Smooth muscle cell (in vitro differentiated cells): ENCODE measurements at regions not wholly inside any gene's neighbourhood (a gene's known extent, or its start where the extent isn't known, plus 50 kb on each side); places are given as distances from the start of the nearest gene placed in this dataset.

Experiments
- DNase-seq: peaks from one replicate; lab custom pipeline; 2025; ENCODE audit not compliant: unreplicated experiment; lab: John Stamatoyannopoulos, UW
- H2AFZ ChIP-seq: fragments of 200-600 bp; sonication (generic); 2 replicates; pipeline ENCODE4 v1.6.0; 2016; ENCODE audit warnings: antibody characterized with exemption, low read depth, mild to moderate bottlenecking
- H3F3A ChIP-seq: fragments of 200-600 bp; sonication (generic); 2 replicates; pipeline ENCODE4 v1.6.0; 2017; ENCODE audit warnings: antibody characterized with exemption, low read depth
- H3K27ac ChIP-seq: fragments of 200-600 bp; sonication (generic); 2 replicates; pipeline ENCODE4 v1.5.1; 2016; ENCODE audit warnings: low read depth, mild to moderate bottlenecking
- H3K27me3 ChIP-seq: fragments of 200-600 bp; sonication (generic); 2 replicates; pipeline ENCODE4 v1.6.1; 2016; ENCODE audit warnings: low read depth, mild to moderate bottlenecking
- H3K36me3 ChIP-seq: fragments of 200-600 bp; sonication (generic); 2 replicates; pipeline ENCODE4 v1.5.1; 2016; ENCODE audit warnings: low read depth
- H3K4me1 ChIP-seq: fragments of 200-600 bp; sonication (generic); 2 replicates; pipeline ENCODE4 v1.5.1; 2016; ENCODE audit warnings: low read depth
- H3K4me2 ChIP-seq: fragments of 200-600 bp; sonication (generic); 2 replicates; pipeline ENCODE4 v1.6.0; 2016; ENCODE audit warnings: mild to moderate bottlenecking
- H3K4me3 ChIP-seq: fragments of 200-600 bp; sonication (generic); 2 replicates; pipeline ENCODE4 v1.5.1; 2016; ENCODE audit warnings: mild to moderate bottlenecking
- H3K79me2 ChIP-seq: fragments of 200-600 bp; sonication (generic); 2 replicates; pipeline ENCODE4 v1.6.0; 2016; ENCODE audit warnings: low read depth, mild to moderate bottlenecking
- H3K9ac ChIP-seq: fragments of 200-600 bp; sonication (generic); 2 replicates; pipeline ENCODE4 v1.6.0; 2016; ENCODE audit warnings: low read depth
- H3K9me3 ChIP-seq: fragments of 200-600 bp; sonication (generic); replicated peaks from 2 replicates; pipeline ENCODE4 v1.5.1; 2016; ENCODE audit warnings: low read depth
- H4K20me1 ChIP-seq: fragments of 200-600 bp; sonication (generic); 2 replicates; pipeline ENCODE4 v1.6.0; 2016; ENCODE audit warnings: low read depth
- CTCF ChIP-seq: fragments of 200-600 bp; sonication (generic); IDR thresholded peaks from 2 replicates; pipeline ENCODE4 v1.5.1; 2017; ENCODE audit warnings: borderline replicate concordance, mild to moderate bottlenecking, antibody characterized with exemption; ENCODE audit not compliant: insufficient read depth, poor library complexity, severe bottlenecking
- WGBS: methylation state at CpG from one replicate; pipeline ENCODE4 v1.1.7; 2016; ENCODE audit warnings: low lambda C conversion rate; 5-methylcytosine and 5-hydroxymethylcytosine counted together

- H3K27ac ChIP-seq, result no peak overlapping the region
- no peaks in the 10 kb centered on the region for H3K27me3 ChIP-seq
- no peak for DNase-seq
- H3K9ac ChIP-seq, result no peak overlapping the region
- 89% methylated on average over 3 of the region's 3 CpGs for WGBS
- H3K4me2 ChIP-seq, result no peak overlapping the region
- no peak overlapping the region for H2AFZ ChIP-seq
- TF ChIP-seq CTCF, result no peak
- no peaks in the 10 kb centered on the region for H3F3A ChIP-seq
- no peaks in the 10 kb centered on the region for H4K20me1 ChIP-seq
- no peaks in the 10 kb centered on the region for H3K36me3 ChIP-seq
- no peaks in the 10 kb centered on the region for H3K9me3 ChIP-seq
- H3K4me3 ChIP-seq, result no peak overlapping the region
- no peaks in the 10 kb centered on the region for H3K4me1 ChIP-seq
- H3K79me2 ChIP-seq, result no peaks in the 10 kb centered on the region
Measured at GRCh38 chr6:114436691-114437090, 93.9 kb upstream of the HS3ST5 start.

- H3K79me2 ChIP-seq, result no peaks in the 10 kb centered on the region
- no peak overlapping the region for H3K4me2 ChIP-seq
- H3K9me3 ChIP-seq, result no peaks in the 10 kb centered on the region
- H4K20me1 ChIP-seq, result no peaks in the 10 kb centered on the region
- no peak overlapping the region for H3K4me3 ChIP-seq
- no peak overlapping the region for H3K27ac ChIP-seq
- H3K4me1 ChIP-seq, result no peaks in the 10 kb centered on the region
- no peak for TF ChIP-seq CTCF
- DNase-seq, result no peak
- no peak overlapping the region for H3K9ac ChIP-seq
- no peaks in the 10 kb centered on the region for H3K27me3 ChIP-seq
- no peaks in the 10 kb centered on the region for H3F3A ChIP-seq
- no peaks in the 10 kb centered on the region for H3K36me3 ChIP-seq
- H2AFZ ChIP-seq, result no peak overlapping the region
Measured at GRCh38 chr6:114435985-114436384, 93.2 kb upstream of the HS3ST5 start.

- Histone ChIP-seq H3K36me3 (no peaks in the 10 kb centered on the region), H3K4me1 (peaks cover 4% of the 10 kb centered on the region), H3K4me3 (no peak overlapping the region), H3K79me2 (no peaks in the 10 kb centered on the region), H2AFZ (no peak overlapping the region), H3K9me3 (no peaks in the 10 kb centered on the region), H3F3A (no peaks in the 10 kb centered on the region), H3K4me2 (no peak overlapping the region), H3K27ac (no peak overlapping the region), H4K20me1 (no peaks in the 10 kb centered on the region), H3K9ac (no peak overlapping the region), H3K27me3 (peaks cover 23% of the 10 kb centered on the region)
- TF ChIP-seq CTCF, result no peak
- DNase-seq, result no peak
- WGBS, result 85% methylated on average over 1 of the region's 1 CpG
Measured at GRCh38 chr6:114432400-114432799, 89.6 kb upstream of the HS3ST5 start.

GRCh38 chr6:114431641-114432040, 88.8 kb upstream of the HS3ST5 start:
- no peak overlapping the region for H3K4me2 ChIP-seq
- no peak overlapping the region for H3K27ac ChIP-seq
- H3F3A ChIP-seq, result no peaks in the 10 kb centered on the region
- no peak overlapping the region for H3K9ac ChIP-seq
- 94% methylated on average over 1 of the region's 1 CpG for WGBS
- H3K27me3 ChIP-seq, result peaks cover 30% of the 10 kb centered on the region
- H4K20me1 ChIP-seq, result no peaks in the 10 kb centered on the region
- no peaks in the 10 kb centered on the region for H3K36me3 ChIP-seq
- no peak overlapping the region for H2AFZ ChIP-seq
- H3K4me1 ChIP-seq, result peaks cover 4% of the 10 kb centered on the region
- no peaks in the 10 kb centered on the region for H3K79me2 ChIP-seq
- TF ChIP-seq CTCF, result no peak
- no peak overlapping the region for H3K4me3 ChIP-seq
- no peak for DNase-seq
- no peaks in the 10 kb centered on the region for H3K9me3 ChIP-seq
